ENCODE measurements at regions not wholly inside any gene's neighbourhood (a gene's known extent, or its start where the extent isn't known, plus 50 kb on each side); places are given as distances from the start of the nearest gene placed in this dataset.
"Not testable (repeated sequence)": the region's sequence is repeated elsewhere in the genome, so short reads cannot be mapped to it uniquely, and the experiment has no call there.

- no peak for DNase-seq (ENCODE audit: low read depth)
Observed at GRCh38 chr21:15614766-15615165, 115.0 kb upstream of the USP25 start.

GRCh38 chr21:15616864-15617574 is 112.8 kb upstream of the USP25 start:
- no peak for DNase-seq (ENCODE audit: low read depth)

- DNase-seq (ENCODE audit: low read depth): no peak
Observed at GRCh38 chr21:15617964-15618363, 111.8 kb upstream of the USP25 start.

- no peak for DNase-seq (ENCODE audit: low read depth)
Observed at GRCh38 chr21:15620892-15621291, 108.9 kb upstream of the USP25 start.

- DNase-seq (ENCODE audit: low read depth): no peak
Observed at GRCh38 chr21:15624646-15625045, 105.1 kb upstream of the USP25 start.

- no peak for DNase-seq (ENCODE audit: low read depth)
Observed at GRCh38 chr21:15625363-15625762, 104.4 kb upstream of the USP25 start.

GRCh38 chr21:15626031-15626430 is 103.8 kb upstream of the USP25 start:
- no peak for DNase-seq (ENCODE audit: low read depth)

GRCh38 chr21:15627011-15627410 is 102.8 kb upstream of the USP25 start:
- DNase-seq (ENCODE audit: low read depth): no peak

GRCh38 chr21:15627823-15628222 is 102.0 kb upstream of the USP25 start:
- no peak for DNase-seq (ENCODE audit: low read depth)

- DNase-seq (ENCODE audit: low read depth): no peak
Observed at GRCh38 chr21:15631342-15631741, 98.4 kb upstream of the USP25 start.

- not testable (repeated sequence) for DNase-seq (ENCODE audit: low read depth)
Observed at GRCh38 chr21:15634541-15634940, 95.2 kb upstream of the USP25 start.

GRCh38 chr21:15638856-15639549 is 90.8 kb upstream of the USP25 start:
- DNase-seq (ENCODE audit: low read depth): no peak

- DNase-seq (ENCODE audit: low read depth): not testable (repeated sequence)
Observed at GRCh38 chr21:15640113-15640512, 89.7 kb upstream of the USP25 start.

GRCh38 chr21:15644489-15644888 is 85.3 kb upstream of the USP25 start:
- DNase-seq (ENCODE audit: low read depth): no peak

GRCh38 chr21:15645830-15646229 is 84.0 kb upstream of the USP25 start:
- no peak for DNase-seq (ENCODE audit: low read depth)

GRCh38 chr21:15650735-15651134 is 79.0 kb upstream of the USP25 start:
- no peak for DNase-seq (ENCODE audit: low read depth)

- no peak for DNase-seq (ENCODE audit: low read depth)
Observed at GRCh38 chr21:15651172-15651571, 78.6 kb upstream of the USP25 start.

- no peak for DNase-seq (ENCODE audit: low read depth)
Observed at GRCh38 chr21:15653710-15654109, 76.1 kb upstream of the USP25 start.

- DNase-seq (ENCODE audit: low read depth): no peak
Observed at GRCh38 chr21:15654171-15654570, 75.6 kb upstream of the USP25 start.

GRCh38 chr21:15659753-15660422 is 69.9 kb upstream of the USP25 start:
- DNase-seq (ENCODE audit: low read depth): no peak

GRCh38 chr21:15660423-15660804 is 69.4 kb upstream of the USP25 start:
- no peak for DNase-seq (ENCODE audit: low read depth)

- no peak for DNase-seq (ENCODE audit: low read depth)
Observed at GRCh38 chr21:15667010-15667409, 62.8 kb upstream of the USP25 start.

- no peak for DNase-seq (ENCODE audit: low read depth)
Observed at GRCh38 chr21:15667819-15668218, 62.0 kb upstream of the USP25 start.
